Hippocampal formation (tissue), 2 donors: ENCODE measurements at regions not wholly inside any gene's neighbourhood (a gene's known extent, or its start where the extent isn't known, plus 50 kb on each side); places are given as distances from the start of the nearest gene placed in this dataset.
A peak's percentile ranks its signal among the peaks of the same experiment; 100 is the strongest.

Experiments
- DNase-seq, 2 donors: peaks; one replicate each; lab custom pipeline; 2025; lab: John Stamatoyannopoulos, UW

DNA sequence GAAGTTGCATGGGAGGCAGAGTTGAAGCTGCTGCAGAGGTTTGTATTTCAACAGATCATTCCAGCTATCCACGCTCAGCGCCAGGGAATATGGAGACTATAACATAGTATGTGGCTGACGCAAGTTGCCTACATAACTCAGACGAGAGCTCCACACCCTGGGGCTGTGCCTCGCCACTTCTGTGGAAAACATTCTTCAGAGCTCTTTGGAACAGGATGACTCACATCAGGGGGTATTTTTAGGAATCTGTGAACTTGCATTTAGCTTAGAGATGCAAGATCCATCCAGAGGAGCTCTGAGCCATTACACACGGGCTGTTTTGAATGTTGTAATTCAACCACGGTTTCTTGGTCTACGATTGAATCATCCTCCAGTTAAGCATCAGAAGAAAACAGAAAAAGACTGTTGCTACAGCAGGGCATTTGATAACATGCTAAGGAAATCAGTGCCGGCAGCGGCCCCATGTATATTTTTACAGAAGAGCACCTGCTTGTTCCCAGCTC is 481.5 kb upstream of the AKR1E2 start:
- peak in 1 of 2 donors; percentile 48 for DNase-seq

DNA sequence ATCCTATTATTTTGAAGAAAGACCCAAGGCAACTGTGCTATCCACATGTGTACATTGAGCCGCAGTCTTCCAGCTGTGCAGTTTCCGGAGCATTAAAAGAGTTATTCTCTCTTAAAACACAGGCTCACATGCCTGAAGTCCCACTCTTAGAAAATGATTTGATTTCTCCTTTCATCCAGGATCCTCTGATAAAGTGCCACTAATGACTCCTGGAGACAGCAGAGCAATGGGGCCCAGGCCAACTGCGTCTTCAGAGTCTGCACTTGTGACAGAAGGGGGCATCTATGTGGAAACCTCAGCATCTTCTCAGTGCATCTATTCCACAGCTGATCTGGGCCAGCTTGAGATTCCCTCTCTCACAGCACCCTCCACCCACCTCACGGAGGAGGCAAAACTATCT is 482.1 kb upstream of the AKR1E2 start:
- DNase-seq = no peak

DNA sequence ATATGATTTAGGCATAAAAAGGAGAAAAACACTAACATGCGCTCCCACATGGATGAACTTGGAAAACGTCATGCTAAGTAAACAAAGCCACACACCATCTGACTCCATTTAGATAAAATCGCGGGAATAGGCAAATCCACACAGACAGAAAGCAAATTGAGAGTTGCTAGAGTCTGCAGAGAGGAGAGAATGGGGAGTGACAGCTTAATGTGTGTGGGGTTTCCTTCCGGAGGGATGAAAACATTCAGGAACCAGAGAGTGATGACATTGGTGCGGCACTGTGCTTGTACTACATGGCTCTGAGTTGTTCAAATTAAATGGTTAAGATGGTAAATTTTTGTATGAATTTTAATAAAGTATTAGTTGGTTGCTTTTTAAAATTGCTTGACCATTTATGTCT is 482.9 kb upstream of the AKR1E2 start:
- no peak for DNase-seq

DNA sequence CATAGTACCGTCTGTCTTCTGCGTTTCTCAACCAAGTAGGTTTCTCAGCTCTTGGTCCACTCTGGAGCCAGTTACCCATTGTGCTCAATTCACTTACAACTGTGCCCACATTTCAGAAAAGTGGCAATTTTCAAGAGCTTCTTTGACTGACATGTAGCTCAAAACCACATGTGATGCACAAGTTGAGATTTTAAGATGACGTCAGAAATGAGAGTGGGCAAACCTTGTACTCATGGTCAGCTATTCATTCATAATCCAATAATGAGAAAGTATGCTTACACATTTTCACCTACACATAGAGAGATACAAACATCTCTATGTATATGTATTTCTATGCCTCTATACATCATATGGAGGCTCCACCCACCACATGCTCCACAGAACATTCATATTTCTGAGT is 487.2 kb upstream of the AKR1E2 start:
- no peak for DNase-seq

DNA sequence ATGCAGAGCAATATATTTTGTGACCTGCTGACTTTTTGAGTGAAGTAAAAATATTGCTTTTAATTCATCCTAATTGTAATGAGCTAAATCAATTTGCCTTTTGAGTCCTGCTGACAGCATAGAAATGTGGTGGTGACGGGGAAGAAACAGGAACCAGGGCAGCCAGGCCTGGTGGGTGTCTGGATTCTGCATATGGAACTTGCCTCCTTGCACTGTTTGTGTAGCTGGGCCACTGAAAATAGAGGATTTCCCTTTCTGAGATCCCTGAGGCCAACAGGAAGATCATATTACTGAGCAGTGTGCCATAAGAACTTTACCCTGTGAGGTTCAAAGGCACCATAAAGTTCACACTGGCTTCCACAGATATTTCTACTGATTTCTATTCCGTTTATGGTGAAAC is 488.4 kb upstream of the AKR1E2 start:
- DNase-seq = no peak

DNA sequence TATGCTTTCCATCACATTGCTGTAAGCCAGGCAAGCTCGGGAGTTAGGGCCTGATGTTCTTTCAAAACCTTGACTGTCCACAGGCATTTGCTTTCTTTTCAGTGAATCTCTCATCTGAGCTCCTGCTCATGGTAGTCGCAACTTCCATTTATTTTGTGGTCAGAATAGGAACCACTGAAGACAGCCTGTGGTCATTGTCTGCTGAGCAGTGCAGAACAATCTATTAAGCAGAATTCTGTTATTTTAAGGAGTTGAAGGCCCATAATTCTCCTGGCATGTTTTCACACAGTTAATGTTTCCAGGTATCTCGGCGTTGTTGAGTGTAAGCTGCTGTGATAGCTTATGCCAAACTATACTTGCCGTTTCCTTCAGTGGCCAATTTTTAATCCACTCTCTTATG is 491.1 kb upstream of the AKR1E2 start:
- no peak for DNase-seq

DNA sequence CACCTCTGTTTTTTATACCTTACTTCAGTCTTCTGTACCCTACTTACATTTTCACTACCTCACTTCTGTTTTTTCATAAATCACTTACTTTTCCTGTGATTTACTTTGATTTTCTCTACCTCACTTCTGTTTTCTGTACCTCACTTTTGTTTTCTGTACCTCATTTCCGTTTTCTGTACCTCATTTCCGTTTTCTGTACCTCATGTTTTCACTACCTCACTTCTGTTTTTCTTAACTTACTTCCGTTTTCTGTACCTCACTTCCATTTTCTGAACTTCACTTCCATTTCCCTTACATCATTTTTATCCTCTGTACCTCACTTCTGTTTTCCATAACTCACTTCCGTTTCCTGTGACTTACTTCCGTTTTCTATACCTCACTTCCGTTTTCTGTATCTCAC is 492.0 kb upstream of the AKR1E2 start:
- no peak for DNase-seq

DNA sequence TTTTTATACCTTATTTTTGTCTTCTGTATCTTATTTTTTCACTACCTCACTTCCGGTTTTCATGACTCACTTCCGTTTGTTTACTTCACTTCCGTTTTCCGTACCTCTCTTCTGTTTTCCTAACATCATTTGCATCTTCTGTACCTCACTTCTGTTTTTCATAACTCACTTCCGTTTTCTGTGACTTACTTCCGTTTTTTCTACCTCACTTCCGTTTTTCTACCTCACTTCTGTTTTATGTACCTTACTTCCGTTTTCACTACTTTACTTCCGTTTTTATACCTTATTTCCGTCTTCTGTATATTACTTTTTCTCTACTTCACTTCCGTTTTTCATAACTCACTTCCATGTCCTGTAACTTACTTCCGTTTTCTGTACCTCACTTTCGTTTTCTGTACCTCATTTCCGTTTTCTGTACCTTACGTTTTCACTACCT is 492.5 kb upstream of the AKR1E2 start:
- DNase-seq = no peak

DNA sequence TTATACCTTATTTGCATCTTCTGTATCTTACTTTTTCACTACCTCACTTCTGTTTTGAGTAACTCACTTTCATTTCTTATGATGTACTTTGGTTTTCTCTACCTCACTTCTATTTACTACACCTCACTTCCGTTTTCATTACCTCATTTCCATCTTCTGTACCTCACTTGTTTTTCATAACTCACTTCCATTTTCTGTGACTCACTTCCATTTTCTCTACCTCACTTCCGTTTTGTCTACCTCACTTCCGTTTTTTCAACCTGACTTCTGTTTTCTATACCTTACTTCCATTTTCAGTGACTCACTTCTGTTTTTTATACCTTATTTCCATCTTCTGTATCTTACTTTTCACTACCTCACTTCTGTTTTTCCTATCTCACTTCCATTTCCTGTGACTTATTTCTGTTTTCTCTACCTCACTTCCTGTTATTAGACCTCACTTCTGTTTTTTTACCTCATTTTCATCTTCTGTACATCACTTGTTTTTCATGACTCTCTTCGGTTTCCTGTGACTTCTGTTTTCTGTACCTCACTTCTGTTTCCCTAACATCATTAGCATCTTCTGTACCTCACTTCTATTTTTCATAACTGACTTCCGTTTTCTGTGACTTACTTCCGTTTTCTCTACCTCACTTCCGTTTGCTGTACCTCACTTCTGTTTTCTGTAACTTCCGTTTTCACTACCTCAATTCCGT is 493.1 kb upstream of the AKR1E2 start:
- DNase-seq = no peak

DNA sequence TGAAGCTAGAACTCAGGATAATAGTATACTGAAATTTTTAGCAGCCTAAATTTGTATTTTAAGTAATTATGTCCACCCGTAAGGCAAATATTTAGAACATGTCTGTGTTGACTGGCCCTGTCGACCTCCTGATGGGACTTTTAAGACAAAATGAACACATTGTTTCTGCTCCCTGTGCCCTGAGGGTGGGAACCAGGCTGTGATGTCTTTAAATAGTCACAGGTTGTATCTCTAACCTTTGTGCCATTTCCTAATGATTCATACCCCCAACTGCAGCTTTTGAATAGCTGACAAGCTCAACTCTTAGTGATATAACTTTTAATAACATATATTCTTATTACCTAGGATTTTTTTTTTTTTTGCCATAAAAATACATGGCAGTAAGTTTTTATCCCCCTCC is 494.9 kb upstream of the AKR1E2 start:
- DNase-seq = no peak

DNA sequence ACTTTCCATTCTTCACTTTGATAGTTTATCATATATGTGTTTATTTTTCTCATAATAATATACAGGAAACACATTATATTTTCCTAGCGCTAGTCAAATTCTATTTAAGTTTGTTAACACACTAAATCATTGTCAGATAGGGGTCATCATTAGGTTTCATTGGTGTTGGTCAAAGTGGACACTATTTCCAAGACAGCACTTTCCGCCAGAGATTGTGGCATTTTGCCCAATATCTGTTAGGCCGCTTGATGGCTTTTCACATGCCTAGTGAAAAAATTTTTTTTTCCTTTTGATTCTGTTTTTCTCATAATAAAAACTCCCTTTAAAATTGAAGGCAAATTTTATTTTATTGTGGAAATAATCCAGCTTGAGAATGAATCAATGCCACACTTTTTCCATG is 495.4 kb upstream of the AKR1E2 start:
- DNase-seq = no peak

DNA sequence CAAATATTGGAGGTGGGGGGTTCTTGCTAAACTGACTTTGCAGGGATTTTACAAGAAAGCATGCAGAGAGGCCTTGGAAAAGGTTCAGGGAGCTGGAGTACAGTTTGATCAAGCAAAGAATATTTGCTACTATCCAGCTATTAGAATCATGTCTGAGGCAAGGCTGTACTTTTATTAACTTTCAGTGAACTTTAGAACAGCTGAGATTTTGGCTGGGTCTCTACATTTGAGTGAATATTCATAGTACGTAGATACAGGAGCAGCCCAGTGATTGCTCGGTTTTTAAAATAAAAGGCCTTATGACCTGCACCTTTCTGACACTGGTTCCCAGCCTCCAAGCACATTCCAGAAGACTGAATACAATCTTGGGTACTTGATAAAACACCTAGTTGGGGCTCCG is 496.8 kb upstream of the AKR1E2 start:
- DNase-seq = no peak

DNA sequence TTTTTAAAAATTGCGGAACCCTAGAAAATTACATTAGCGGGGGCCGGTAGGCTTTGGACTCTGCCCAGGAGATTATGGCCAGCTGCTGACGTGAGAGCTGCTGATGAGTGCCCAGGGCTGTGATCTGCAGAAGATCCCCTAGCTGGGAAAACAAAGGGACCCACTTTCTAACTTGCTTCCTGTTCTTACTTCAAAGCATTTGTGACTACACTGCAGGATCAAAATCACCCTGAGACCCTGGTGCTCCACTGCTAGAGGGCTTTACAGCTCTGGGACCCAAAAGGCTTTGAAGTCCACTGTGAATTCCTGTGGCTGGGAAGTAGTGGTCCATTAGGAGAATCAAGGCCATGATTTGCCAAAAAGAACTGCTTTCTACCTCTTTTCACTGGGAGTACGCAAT is 499.4 kb upstream of the AKR1E2 start:
- DNase-seq = no peak

DNA sequence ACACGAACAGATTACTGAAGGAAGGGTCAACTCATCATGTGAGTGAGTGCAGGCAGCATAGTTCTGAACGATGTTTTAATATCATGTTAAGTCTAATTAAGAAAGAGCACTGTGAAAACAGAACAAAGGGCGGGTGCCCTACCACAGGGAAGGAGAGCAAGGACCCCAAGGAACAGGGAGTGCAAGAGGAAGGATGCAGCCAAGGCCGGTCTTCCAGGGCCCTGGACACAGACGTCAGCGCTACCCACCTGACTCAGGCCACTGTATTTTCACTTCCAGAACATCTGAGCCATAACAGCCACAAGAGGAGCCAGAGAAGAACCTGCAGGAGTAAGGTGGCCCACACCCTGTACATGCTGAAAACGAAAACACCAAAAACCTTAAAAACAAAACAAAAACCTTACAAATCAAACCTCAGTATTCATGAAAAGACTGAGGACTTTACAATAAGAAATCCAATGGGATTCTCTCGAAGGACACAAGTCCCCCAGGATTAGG is 506.1 kb upstream of the AKR1E2 start:
- no peak for DNase-seq

DNA sequence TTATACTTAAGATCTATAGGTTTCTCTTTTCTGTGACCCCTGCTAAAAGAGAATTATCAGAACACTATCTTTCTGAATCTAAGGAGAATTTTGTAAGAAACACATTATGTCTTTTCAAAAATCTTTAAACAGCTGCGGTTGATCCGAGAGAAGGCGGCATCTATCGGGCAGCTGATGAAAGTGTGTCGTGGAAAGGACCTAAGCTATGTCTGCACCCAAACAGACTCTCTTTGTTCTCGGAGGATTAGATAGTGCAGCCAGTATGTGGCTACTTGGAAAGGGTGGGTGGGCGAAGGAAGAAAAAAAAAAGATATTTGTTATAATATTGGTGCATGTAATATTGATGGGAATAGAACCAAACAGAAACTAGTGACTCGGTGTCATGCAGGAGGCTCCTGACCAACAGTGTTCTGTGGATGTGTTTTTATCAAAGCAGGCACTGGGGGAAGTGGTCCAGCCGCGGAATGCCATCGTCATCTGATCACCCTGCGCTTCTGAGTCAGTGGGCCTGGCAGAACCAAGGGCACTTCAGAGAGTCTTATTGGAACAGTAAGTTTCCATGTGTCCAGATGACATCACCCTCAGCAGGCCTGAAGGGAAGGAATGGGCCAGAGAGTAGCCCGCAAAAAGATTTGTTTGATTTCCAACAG is 509.7 kb upstream of the AKR1E2 start:
- DNase-seq = peak in 1 of 2 donors; percentile 44

DNA sequence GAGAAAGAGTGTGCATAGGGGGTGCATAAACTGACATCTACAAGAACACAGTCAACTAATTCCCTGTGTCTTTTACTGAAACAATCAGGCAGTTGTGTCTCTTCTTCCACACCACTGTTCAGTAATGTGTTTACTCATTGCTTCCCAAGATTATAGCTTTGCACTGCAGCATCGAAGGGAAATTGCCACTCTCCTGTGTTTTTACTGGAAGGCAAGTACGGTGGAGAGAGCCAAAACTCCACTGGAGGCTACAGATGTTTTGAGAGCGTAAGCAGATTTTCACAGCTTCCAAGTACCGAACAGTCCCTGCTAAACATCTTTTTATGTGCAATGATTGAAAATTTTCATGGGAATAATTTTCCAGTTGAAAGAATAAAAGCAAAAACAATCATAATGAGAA is 510.5 kb upstream of the AKR1E2 start:
- DNase-seq = no peak

DNA sequence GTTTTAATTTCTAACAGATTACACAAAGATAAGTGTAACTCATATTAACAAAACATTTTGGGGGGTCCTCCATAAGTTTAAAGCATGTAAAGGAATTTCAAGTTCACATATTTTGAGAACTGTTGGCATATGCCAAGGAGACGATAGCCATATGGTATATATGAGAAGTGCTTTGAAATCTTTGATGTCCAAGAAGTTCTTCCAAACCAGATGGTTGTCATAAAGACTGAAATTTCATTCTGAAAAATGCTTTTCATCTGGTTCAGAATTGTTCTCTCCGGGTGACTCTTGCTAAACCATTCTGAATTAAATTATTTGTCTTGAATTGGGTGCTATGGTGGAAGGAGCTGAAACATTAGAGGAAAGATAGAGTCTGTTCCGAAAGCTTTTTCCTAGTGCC is 513.0 kb upstream of the AKR1E2 start:
- no peak for DNase-seq

DNA sequence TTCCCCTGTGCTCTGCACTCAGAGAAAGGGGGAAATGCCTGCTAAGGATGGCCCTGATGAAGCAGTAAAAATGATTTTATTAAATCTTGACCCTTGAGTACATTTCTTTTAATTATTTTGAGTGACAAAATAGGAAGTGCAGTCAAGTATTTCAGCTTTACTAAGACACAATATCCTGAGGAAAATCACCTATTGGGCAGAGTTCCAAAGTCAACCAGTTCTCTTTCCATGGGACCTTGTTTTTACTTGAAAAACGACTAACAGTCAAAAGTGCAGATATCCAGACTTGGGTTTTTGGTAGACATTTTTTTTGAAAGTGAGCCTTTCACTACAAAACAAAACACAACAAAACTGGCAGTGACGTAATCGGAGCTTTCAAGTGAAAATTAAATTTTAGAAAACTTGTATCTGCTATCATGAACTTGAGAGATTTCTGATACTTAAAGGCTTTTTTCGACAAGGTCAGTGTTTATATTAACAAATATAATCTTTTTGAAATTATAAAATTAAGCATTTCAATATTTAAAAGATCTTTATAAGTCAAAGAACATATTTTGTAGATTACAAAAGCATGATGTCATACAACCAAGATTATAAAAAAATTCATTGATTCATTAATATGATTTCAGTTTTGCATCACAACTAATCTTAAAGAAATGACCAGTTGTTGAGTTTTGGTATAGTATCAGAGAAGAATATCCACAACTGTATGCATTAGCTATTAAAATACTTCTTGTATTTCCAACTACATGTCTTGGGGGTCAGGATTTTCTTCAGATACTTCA is 513.8 kb upstream of the AKR1E2 start:
- DNase-seq = no peak

DNA sequence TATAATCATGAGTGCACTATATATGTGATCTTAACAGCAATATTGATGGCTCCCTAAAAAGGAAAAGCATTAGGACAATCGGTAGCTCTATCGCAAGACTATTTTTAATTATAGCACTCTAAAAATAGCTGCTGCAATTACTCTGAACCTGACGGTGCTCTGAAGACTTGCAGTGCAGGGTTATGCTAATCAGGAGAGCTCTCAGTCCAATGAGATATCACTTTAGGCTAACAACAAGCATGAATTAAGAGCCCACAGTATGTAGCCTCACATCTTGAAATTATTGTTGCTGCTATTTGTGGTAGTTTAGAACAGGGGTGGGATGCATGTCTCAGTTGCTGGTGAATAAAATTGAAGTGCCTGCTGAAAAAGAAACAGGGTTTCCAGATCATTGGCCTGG is 515.8 kb upstream of the AKR1E2 start:
- DNase-seq = no peak

DNA sequence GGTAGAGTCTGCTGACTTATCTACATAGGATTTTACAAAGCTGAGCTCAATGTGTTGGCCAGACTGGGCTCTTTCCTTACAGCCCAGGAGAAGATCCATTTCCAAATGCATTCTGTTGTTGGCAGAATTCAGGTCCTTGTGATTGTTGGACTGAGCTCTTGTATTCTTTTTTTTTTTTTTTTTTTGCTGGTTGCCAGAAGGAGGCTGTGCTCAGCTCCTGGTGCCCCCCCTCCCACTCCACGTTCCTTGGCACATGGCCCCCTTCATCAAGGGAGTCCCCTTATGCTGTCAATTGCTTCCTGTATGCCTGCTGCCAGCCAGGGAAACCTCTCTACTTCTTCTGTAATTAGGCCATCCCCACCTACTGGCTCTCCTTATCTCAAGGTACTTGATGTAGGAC is 518.1 kb upstream of the AKR1E2 start:
- no peak for DNase-seq

DNA sequence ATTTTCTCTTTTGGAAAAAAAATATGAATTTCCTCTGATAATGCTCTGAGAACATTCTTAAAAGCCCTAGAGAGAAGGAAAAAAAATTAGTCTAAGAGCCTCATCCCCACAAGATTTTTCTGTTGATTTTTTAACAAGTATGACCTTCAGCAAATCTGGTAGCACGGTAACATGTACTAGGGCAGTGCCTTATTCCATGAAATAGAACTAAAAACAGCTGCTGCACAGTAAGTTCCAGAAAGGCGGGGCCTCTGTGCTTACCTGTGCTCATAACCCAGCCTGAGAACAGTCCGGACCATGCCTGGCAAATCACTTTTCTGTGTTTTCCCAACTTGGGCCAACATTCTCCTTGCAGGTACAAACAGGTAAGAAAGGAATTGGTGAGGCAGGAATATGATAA is 519.1 kb upstream of the AKR1E2 start:
- DNase-seq = no peak

DNA sequence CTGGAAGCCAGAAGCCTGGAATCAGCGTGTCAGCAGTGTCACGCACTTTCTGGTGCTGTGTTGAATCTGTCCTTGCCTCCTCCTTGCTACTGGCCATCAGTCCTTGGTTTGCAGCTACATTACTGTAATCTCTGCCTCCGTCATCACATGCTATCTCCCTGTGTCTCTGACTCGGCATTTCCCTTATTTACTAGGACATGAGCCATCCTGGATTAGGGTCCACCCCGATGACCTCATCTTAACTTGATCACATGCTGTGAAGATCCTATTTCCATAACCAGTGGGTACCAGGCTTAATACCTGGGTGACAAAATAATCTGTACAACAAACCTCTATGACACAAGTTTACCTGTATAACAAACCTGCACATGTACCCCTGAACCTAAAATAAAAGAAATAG is 518.0 kb upstream of the KLF6 start:
- no peak for DNase-seq
